ENCODE measurements at regions not wholly inside any gene's neighbourhood (a gene's known extent, or its start where the extent isn't known, plus 50 kb on each side); places are given as distances from the start of the nearest gene placed in this dataset.

GRCh38 chr5:57676222-57677098 lies 193.8 kb upstream of the ACTBL2 start:
- CTCF ChIA-PET = no interaction called here

DNA sequence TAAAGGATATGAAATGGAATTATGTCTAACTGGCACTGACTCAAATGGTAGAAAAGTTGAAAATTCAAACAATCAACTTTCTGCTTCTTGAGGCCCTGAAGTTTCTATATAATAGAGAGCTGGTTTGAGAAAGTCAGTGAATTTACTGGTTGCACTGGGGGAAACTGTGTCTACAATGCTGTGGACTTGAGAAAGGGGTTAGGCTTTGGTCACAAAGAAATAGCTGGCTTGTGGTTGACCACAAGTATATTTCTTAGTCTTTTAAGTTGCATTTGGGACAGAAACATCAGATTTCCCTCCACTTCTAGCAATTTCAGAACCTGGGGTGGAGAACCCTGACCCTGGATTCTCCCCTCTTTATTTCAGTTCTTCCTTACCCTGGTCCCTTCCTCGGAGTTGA lies 192.6 kb upstream of the ACTBL2 start:
- intact Hi-C loops (cut with micrococcal nuclease; ENCODE audit: unreplicated experiment) = no loop called here
- ChIA-PET POLR2A (ENCODE audit: low non-redundant PET) (no interaction called here), CTCF (no interaction called here)
- Histone ChIP-seq H3K4me3 (ENCODE audit: low read depth, low read length, poor library complexity, severe bottlenecking) (no peak overlapping the region), H3K36me3 (ENCODE audit: insufficient read depth, low read length, poor library complexity, severe bottlenecking) (no peaks in the 10 kb centered on the region), H3K9me3 (ENCODE audit: low read depth, low read length, poor library complexity, severe bottlenecking) (no peaks in the 10 kb centered on the region), H3K4me1 (ENCODE audit: insufficient read depth, low read length, poor library complexity, severe bottlenecking) (no peaks in the 10 kb centered on the region), H3K27me3 (replicated peaks; ENCODE audit: insufficient read depth, low read depth, low read length, poor library complexity) (peaks cover 5% of the 10 kb centered on the region), H3K27ac (ENCODE audit: low read depth, low read length, poor library complexity, severe bottlenecking) (no peak overlapping the region)
- no peak for DNase-seq (ENCODE audit: low spot score)
- no peak for TF ChIP-seq EZH2 (IDR thresholded peaks at IDR 0.05; ENCODE audit: borderline replicate concordance, low read depth, low read length, poor library complexity, severe bottlenecking)
- TF ChIP-seq, protein P1, sequence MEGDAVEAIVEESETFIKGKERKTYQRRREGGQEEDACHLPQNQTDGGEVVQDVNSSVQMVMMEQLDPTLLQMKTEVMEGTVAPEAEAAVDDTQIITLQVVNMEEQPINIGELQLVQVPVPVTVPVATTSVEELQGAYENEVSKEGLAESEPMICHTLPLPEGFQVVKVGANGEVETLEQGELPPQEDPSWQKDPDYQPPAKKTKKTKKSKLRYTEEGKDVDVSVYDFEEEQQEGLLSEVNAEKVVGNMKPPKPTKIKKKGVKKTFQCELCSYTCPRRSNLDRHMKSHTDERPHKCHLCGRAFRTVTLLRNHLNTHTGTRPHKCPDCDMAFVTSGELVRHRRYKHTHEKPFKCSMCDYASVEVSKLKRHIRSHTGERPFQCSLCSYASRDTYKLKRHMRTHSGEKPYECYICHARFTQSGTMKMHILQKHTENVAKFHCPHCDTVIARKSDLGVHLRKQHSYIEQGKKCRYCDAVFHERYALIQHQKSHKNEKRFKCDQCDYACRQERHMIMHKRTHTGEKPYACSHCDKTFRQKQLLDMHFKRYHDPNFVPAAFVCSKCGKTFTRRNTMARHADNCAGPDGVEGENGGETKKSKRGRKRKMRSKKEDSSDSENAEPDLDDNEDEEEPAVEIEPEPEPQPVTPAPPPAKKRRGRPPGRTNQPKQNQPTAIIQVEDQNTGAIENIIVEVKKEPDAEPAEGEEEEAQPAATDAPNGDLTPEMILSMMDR (conservative IDR thresholded peaks at IDR 0.05; ENCODE audit: low read depth, low read length) = no peak
- BruUV-seq (replicated peaks) = no TSS peak

More at GRCh38 chr5:57676222-57677098, 193.8 kb upstream of the ACTBL2 start:
- Histone ChIP-seq H3K9me3 (ENCODE audit: low read depth, low read length, poor library complexity, severe bottlenecking) (no peaks in the 10 kb centered on the region), H3K27me3 (replicated peaks; ENCODE audit: insufficient read depth, low read depth, low read length, poor library complexity) (peaks cover 5% of the 10 kb centered on the region), H3K36me3 (ENCODE audit: insufficient read depth, low read length, poor library complexity, severe bottlenecking) (no peaks in the 10 kb centered on the region), H3K4me3 (ENCODE audit: low read depth, low read length, poor library complexity, severe bottlenecking) (no peak overlapping the region), H3K27ac (ENCODE audit: low read depth, low read length, poor library complexity, severe bottlenecking) (no peak overlapping the region), H3K4me1 (ENCODE audit: insufficient read depth, low read length, poor library complexity, severe bottlenecking) (no peaks in the 10 kb centered on the region)
- DNase-seq (ENCODE audit: low spot score) = no peak
- POLR2A ChIA-PET (ENCODE audit: low non-redundant PET) = no interaction called here
- no TSS peak for BruUV-seq (replicated peaks)
- intact Hi-C loops (cut with micrococcal nuclease; ENCODE audit: unreplicated experiment) = no loop called here
- TF ChIP-seq EZH2 (IDR thresholded peaks at IDR 0.05; ENCODE audit: borderline replicate concordance, low read depth, low read length, poor library complexity, severe bottlenecking) = no peak
- TF ChIP-seq, protein P1 (conservative IDR thresholded peaks at IDR 0.05; ENCODE audit: low read depth, low read length) = no peak

- TF ChIP-seq, protein P1 (conservative IDR thresholded peaks at IDR 0.05; ENCODE audit: low read depth, low read length) = no peak
- TF ChIP-seq EZH2 (IDR thresholded peaks at IDR 0.05; ENCODE audit: borderline replicate concordance, low read depth, low read length, poor library complexity, severe bottlenecking) = no peak
- Histone ChIP-seq H3K36me3 (ENCODE audit: insufficient read depth, low read length, poor library complexity, severe bottlenecking) (no peaks in the 10 kb centered on the region), H3K27me3 (replicated peaks; ENCODE audit: insufficient read depth, low read depth, low read length, poor library complexity) (peaks cover 5% of the 10 kb centered on the region), H3K27ac (ENCODE audit: low read depth, low read length, poor library complexity, severe bottlenecking) (no peak overlapping the region), H3K9me3 (ENCODE audit: low read depth, low read length, poor library complexity, severe bottlenecking) (no peaks in the 10 kb centered on the region), H3K4me3 (ENCODE audit: low read depth, low read length, poor library complexity, severe bottlenecking) (no peak overlapping the region), H3K4me1 (ENCODE audit: insufficient read depth, low read length, poor library complexity, severe bottlenecking) (no peaks in the 10 kb centered on the region)
- no peak for DNase-seq (ENCODE audit: low spot score)
- no TSS peak for BruUV-seq (replicated peaks)
- CTCF ChIA-PET = no interaction called here
- intact Hi-C loops (cut with micrococcal nuclease; ENCODE audit: unreplicated experiment) = no loop called here
- POLR2A ChIA-PET (ENCODE audit: low non-redundant PET) = no interaction called here
Observed at GRCh38 chr5:57671371-57671770, 188.8 kb upstream of the ACTBL2 start.
